Astrocyte of the spinal cord (primary cell): ENCODE measurements at regions not wholly inside any gene's neighbourhood (a gene's known extent, or its start where the extent isn't known, plus 50 kb on each side); places are given as distances from the start of the nearest gene placed in this dataset.

ENCODE experiments used
- DNase-seq: peaks from one replicate; pipeline ENCODE4 v3.0.0; 2011; ENCODE audit warnings: low read depth, low spot score
- H3K4me3 ChIP-seq: 2 replicates; pipeline ENCODE4 v1.5.1; 2011; ENCODE audit warnings: low read depth, mild to moderate bottlenecking, low read length, moderate library complexity
- CTCF ChIP-seq: IDR thresholded peaks from 2 replicates; pipeline ENCODE4 v1.5.1; 2012; ENCODE audit warnings: low read depth, mild to moderate bottlenecking, low read length, inconsistent platforms
- in situ Hi-C: cut with HindIII; loops from 2 replicates; pipeline ENCODE4 v1.10.0; 2017; ENCODE audit warnings: low sequenced_read_pairs

- in situ Hi-C loops: no loop called here
- TF ChIP-seq CTCF: no peak
Measured at GRCh38 chr7:49261928-49262327, 337.6 kb downstream of the CDC14C start.

GRCh38 chr7:49264530-49264929 lies 340.2 kb downstream of the CDC14C start:
- in situ Hi-C loops: no loop called here
- no peak for DNase-seq
- no peak overlapping the region for H3K4me3 ChIP-seq
- no peak for TF ChIP-seq CTCF

More at GRCh38 chr7:49261928-49262327, 337.6 kb downstream of the CDC14C start:
- H3K4me3 ChIP-seq: no peak overlapping the region
- DNase-seq: no peak

- no peak for DNase-seq
- H3K4me3 ChIP-seq: no peak overlapping the region
- in situ Hi-C loops: no loop called here
- TF ChIP-seq CTCF: no peak
Measured at GRCh38 chr7:49273897-49274296, 349.6 kb downstream of the CDC14C start.

DNA sequence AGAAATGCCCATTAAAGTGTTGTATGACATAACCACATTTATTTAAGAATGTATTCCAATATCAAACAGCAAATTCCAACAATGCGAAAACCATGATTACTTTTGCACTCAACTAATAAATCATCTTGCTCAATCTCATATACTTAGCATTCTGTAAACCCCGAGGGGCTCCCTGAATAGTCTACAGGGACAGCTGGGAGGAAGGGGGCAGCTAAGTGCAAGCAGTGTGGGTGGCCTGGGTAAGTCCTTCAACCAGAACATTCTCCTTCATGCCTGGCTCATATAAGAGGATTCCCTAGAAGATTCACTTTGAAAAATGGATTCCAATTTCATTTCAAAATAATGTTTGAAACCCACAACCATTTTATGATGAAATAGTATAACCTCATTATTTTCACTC lies 355.5 kb downstream of the CDC14C start:
- no peak overlapping the region for H3K4me3 ChIP-seq
- no peak for DNase-seq
- no peak for TF ChIP-seq CTCF
- in situ Hi-C loops: no loop called here

DNA sequence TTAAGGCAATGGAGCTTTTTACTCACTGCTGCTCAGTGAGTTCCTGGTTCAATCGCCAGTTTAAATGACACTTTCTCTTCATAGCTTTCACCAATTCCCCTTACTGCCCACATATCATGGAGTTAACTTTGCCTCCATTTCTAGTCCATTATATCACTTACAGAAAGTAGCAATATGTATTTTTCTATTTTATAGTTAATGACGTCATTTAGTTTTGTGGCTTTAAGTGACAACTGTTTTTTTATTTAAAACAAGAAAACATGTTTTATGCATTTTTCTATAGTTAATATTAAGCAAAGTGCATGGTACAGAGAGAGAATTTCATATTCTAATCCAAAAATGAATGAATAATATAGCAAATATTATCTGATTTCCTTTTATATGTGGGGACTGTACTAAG lies 363.3 kb downstream of the CDC14C start:
- in situ Hi-C loops: no loop called here
- DNase-seq: no peak
- no peak overlapping the region for H3K4me3 ChIP-seq
- no peak for TF ChIP-seq CTCF

GRCh38 chr7:49294611-49295010 lies 370.3 kb downstream of the CDC14C start:
- no peak for TF ChIP-seq CTCF
- in situ Hi-C loops: no loop called here
- no peak overlapping the region for H3K4me3 ChIP-seq
- DNase-seq: peak; percentile 8

GRCh38 chr7:49295146-49295545 lies 370.8 kb downstream of the CDC14C start:
- in situ Hi-C loops: no loop called here
- peak; percentile 48 for DNase-seq

More at GRCh38 chr7:49295146-49295545, 370.8 kb downstream of the CDC14C start:
- no peak for TF ChIP-seq CTCF
- no peak overlapping the region for H3K4me3 ChIP-seq
